Endothelial cell of umbilical vein (primary cell): ENCODE measurements at regions not wholly inside any gene's neighbourhood (a gene's known extent, or its start where the extent isn't known, plus 50 kb on each side); places are given as distances from the start of the nearest gene placed in this dataset.

Experiments used
- BruUV-seq: library from RNA; stranded (reverse); fragments of 400-500 nt; replicated peaks from 2 replicates; lab custom pipeline; 2021; lab: Mats Ljungman, UMichigan
- CTCF ChIA-PET: fragments of 300-600, 350-600 bp; sonication (Branson Sonifier 250); formaldehyde crosslinking; loops from one replicate; lab custom pipeline; 2021; ENCODE audit warnings: antibody characterized with exemption, inconsistent platforms; lab: Charles Lee
- POLR2A ChIA-PET: fragments of 300-600, 350-600 bp; sonication (Branson Sonifier 250); formaldehyde crosslinking; loops from one replicate; lab custom pipeline; 2021; ENCODE audit warnings: antibody characterized with exemption, inconsistent platforms; lab: Charles Lee
- DNase-seq: peaks from one replicate; pipeline ENCODE4 v3.0.0-alpha.2; 2011; ENCODE audit warnings: low read depth, low spot score
- FAIRE-seq: peaks from 2 replicates; lab custom pipeline; 2011; peaks lifted over from hg19 to GRCh38; lab: Jason Lieb, UNC
- H2AFZ ChIP-seq: 2 replicates; pipeline ENCODE4 v1.6.0; 2012; ENCODE audit warnings: low read depth, low read length, control low read depth, inconsistent platforms
- H3K27ac ChIP-seq: 2 replicates; pipeline ENCODE4 v1.5.1; 2011; ENCODE audit warnings: low read depth, mild to moderate bottlenecking, control low read depth, low read length, moderate library complexity; ENCODE audit not compliant: insufficient read depth
- H3K27me3 ChIP-seq, 2 experiments: 2 replicates each; pipeline versions ENCODE4 v1.6.0 to v1.6.1; 2011; ENCODE audit warnings: low read length in 2 of 2, mixed read lengths in 1 of 2; ENCODE audit not compliant: control insufficient read depth in 2 of 2, insufficient read depth in 2 of 2
- H3K36me3 ChIP-seq, 2 experiments: 2 replicates in 1 of 2; 3 replicates in 1 of 2; pipeline ENCODE4 v1.5.1; 2011; ENCODE audit warnings: low read length in 2 of 2, mild to moderate bottlenecking in 1 of 2, moderate library complexity in 1 of 2; ENCODE audit not compliant: control insufficient read depth in 2 of 2, insufficient read depth in 2 of 2; ENCODE audit errors: extremely low read depth in 1 of 2
- H3K4me1 ChIP-seq: 3 replicates; pipeline ENCODE4 v1.5.1; 2011; ENCODE audit warnings: mild to moderate bottlenecking, low read length; ENCODE audit not compliant: control insufficient read depth, insufficient read depth; ENCODE audit errors: extremely low read depth
- H3K4me2 ChIP-seq: 2 replicates; pipeline ENCODE4 v1.6.1; 2011; ENCODE audit warnings: low read length, control low read depth, mixed read lengths; ENCODE audit not compliant: insufficient read depth
- H3K4me3 ChIP-seq, 3 experiments: fragments of 200-600 bp in 1 of 3; sonication (generic), shearing (Covaris generic) in 1 of 3; replicated peaks in 1 of 3; 2 replicates each; pipeline ENCODE4 v1.5.1; 2011 to 2016; ENCODE audit warnings: control low read depth in 3 of 3, low read length in 3 of 3, mild to moderate bottlenecking in 2 of 3, inconsistent platforms in 1 of 3, low read depth in 1 of 3, moderate library complexity in 1 of 3; ENCODE audit not compliant: insufficient read depth in 1 of 3
- H3K79me2 ChIP-seq: 2 replicates; pipeline ENCODE4 v1.6.0; 2012; ENCODE audit warnings: low read length, inconsistent platforms; ENCODE audit not compliant: control insufficient read depth, insufficient read depth
- H3K9ac ChIP-seq: replicated peaks from 2 replicates; pipeline ENCODE3; 2011; ENCODE audit warnings: low read length, control low read depth; ENCODE audit not compliant: insufficient read depth; ENCODE audit errors: extremely low read depth
- H3K9me1 ChIP-seq: replicated peaks from 3 replicates; pipeline ENCODE4 v1.6.0; 2011; ENCODE audit warnings: mild to moderate bottlenecking, low read length; ENCODE audit not compliant: control insufficient read depth, insufficient read depth; ENCODE audit errors: extremely low read depth
- H3K9me3 ChIP-seq: replicated peaks from 2 replicates; pipeline ENCODE4 v1.5.1; 2012; ENCODE audit warnings: low read length, inconsistent platforms; ENCODE audit not compliant: control insufficient read depth, insufficient read depth
- H4K20me1 ChIP-seq: replicated peaks from 2 replicates; pipeline ENCODE3; 2011; ENCODE audit warnings: mild to moderate bottlenecking, low read length; ENCODE audit not compliant: control insufficient read depth, insufficient read depth; ENCODE audit errors: extremely low read depth
- CTCF ChIP-seq, 2 donors: IDR thresholded peaks; 1 replicate in 1 of 2; 2 replicates in 1 of 2; pipeline ENCODE4 v1.5.1; 2011; ENCODE audit warnings: low read length in 2 of 2, mild to moderate bottlenecking in 2 of 2, moderate library complexity in 2 of 2, control low read depth in 1 of 2, inconsistent platforms in 1 of 2, low read depth in 1 of 2; ENCODE audit not compliant: insufficient read depth in 1 of 2; ENCODE audit errors: extremely low read depth in 1 of 2
- EZH2 ChIP-seq: IDR thresholded peaks from 2 replicates; pipeline ENCODE4 v1.6.1; 2012; ENCODE audit warnings: borderline replicate concordance, low read depth, mild to moderate bottlenecking, moderate library complexity, low read length, inconsistent platforms; ENCODE audit not compliant: severe bottlenecking
- FOS ChIP-seq: IDR thresholded peaks from 2 replicates; pipeline ENCODE4 v1.6.1; 2011; ENCODE audit warnings: mild to moderate bottlenecking, low read length, moderate library complexity, borderline replicate concordance; ENCODE audit not compliant: insufficient read depth
- GATA2 ChIP-seq: IDR thresholded peaks from 2 replicates; pipeline ENCODE4 v1.7.0; 2011; ENCODE audit warnings: low read depth, mild to moderate bottlenecking, moderate library complexity, mixed read lengths, low read length; ENCODE audit not compliant: insufficient read length, insufficient read depth
- JUN ChIP-seq: IDR thresholded peaks from 2 replicates; pipeline ENCODE4 v1.6.1; 2011; ENCODE audit warnings: borderline replicate concordance, low read depth; ENCODE audit not compliant: insufficient read length, insufficient read depth
- MAX ChIP-seq: IDR thresholded peaks from 2 replicates; pipeline ENCODE4 v1.6.1; 2011; ENCODE audit not compliant: insufficient read depth, insufficient read length
- MYC ChIP-seq: IDR thresholded peaks from one replicate; pipeline ENCODE4 v1.6.1; 2011; ENCODE audit warnings: mild to moderate bottlenecking, low read depth, low read length
- POLR2A ChIP-seq: IDR thresholded peaks from 2 replicates; pipeline ENCODE4 v1.6.1; 2012; ENCODE audit warnings: low read depth, mild to moderate bottlenecking, control low read depth, low read length
- POLR2AphosphoS5 ChIP-seq: IDR thresholded peaks from 2 replicates; pipeline ENCODE4 v1.6.1; 2012; ENCODE audit warnings: low read depth, mild to moderate bottlenecking, control low read depth, low read length, moderate library complexity; ENCODE audit not compliant: insufficient read depth
- dilution Hi-C: fragments of 300-500 bp; cut with MboI; formaldehyde crosslinking; loops from one replicate; pipeline ENCODE4 v1.15.0; 2019; ENCODE audit warnings: low sequenced_read_pairs; ENCODE audit not compliant: extremely low pct_ligation_motif_present
- intact Hi-C: fragments of 100-400 bp; cut with micrococcal nuclease; formaldehyde crosslinking; loops from one replicate; pipeline ENCODE4 v1.10.0; 2022

GRCh38 chrY:7796128-7796527, 884.6 kb upstream of the AMELY start:
- ChIA-PET CTCF (no interaction called here), POLR2A (no interaction called here)
- no peaks in the 10 kb centered on the region for H3K27me3 ChIP-seq
- dilution Hi-C loops = no loop called here
- H2AFZ ChIP-seq = no peak overlapping the region
- no peaks in the 10 kb centered on the region for H4K20me1 ChIP-seq
- no peaks in the 10 kb centered on the region for H3K36me3 ChIP-seq
- DNase-seq = no peak
- H3K4me3 ChIP-seq = no peak overlapping the region
- no peaks in the 10 kb centered on the region for H3K79me2 ChIP-seq
- no peak overlapping the region for H3K9ac ChIP-seq
- no peaks in the 10 kb centered on the region for H3K4me1 ChIP-seq
- intact Hi-C loops = no loop called here
- TF ChIP-seq MAX (no peak), GATA2 (no peak), EZH2 (no peak), CTCF (IDR thresholded peaks at IDR 0.05; ENCODE audit: extremely low read depth in 1 of 2, insufficient read depth in 1 of 2, low read depth in 1 of 2, low read length in 2 of 2) (no peak), POLR2AphosphoS5 (no peak), JUN (no peak), POLR2A (no peak), FOS (no peak), MYC (no peak)
- no peak overlapping the region for H3K27ac ChIP-seq
- FAIRE-seq = no peak
- no TSS peak for BruUV-seq
- no peaks in the 10 kb centered on the region for H3K9me1 ChIP-seq
- H3K9me3 ChIP-seq = no peaks in the 10 kb centered on the region
- H3K4me2 ChIP-seq = no peak overlapping the region
